ENCODE measurements at regions not wholly inside any gene's neighbourhood (a gene's known extent, or its start where the extent isn't known, plus 50 kb on each side); places are given as distances from the start of the nearest gene placed in this dataset.
"Not testable (repeated sequence)": the region's sequence is repeated elsewhere in the genome, so short reads cannot be mapped to it uniquely, and the experiment has no call there.

- Histone ChIP-seq H3K9ac (ENCODE audit: low read length) (no peak overlapping the region), H3K27me3 (ENCODE audit: control insufficient read depth, insufficient read depth, low read length) (peaks cover 3% of the 10 kb centered on the region), H3K36me3 (ENCODE audit: control insufficient read depth, insufficient read depth, low read length) (no peaks in the 10 kb centered on the region), H3K4me3 (ENCODE audit: low read length) (no peak overlapping the region), H3K4me1 (ENCODE audit: control insufficient read depth, insufficient read depth, low read length) (no peaks in the 10 kb centered on the region), H3K27ac (ENCODE audit: low read depth, low read length) (no peak overlapping the region)
Measured at GRCh38 chr1:29413661-29414060, 177.3 kb downstream of the PTPRU start.

GRCh38 chr1:29412591-29412990 is 176.3 kb downstream of the PTPRU start:
- Histone ChIP-seq H3K4me1 (ENCODE audit: control insufficient read depth, insufficient read depth, low read length) (no peaks in the 10 kb centered on the region), H3K27ac (ENCODE audit: low read depth, low read length) (no peak overlapping the region), H3K36me3 (ENCODE audit: control insufficient read depth, insufficient read depth, low read length) (no peaks in the 10 kb centered on the region), H3K27me3 (ENCODE audit: control insufficient read depth, insufficient read depth, low read length) (peaks cover 3% of the 10 kb centered on the region), H3K9ac (ENCODE audit: low read length) (no peak overlapping the region), H3K4me3 (ENCODE audit: low read length) (no peak overlapping the region)

GRCh38 chr1:29410476-29410875 is 174.2 kb downstream of the PTPRU start:
- Histone ChIP-seq H3K27ac (ENCODE audit: low read depth, low read length) (no peak overlapping the region), H3K27me3 (ENCODE audit: control insufficient read depth, insufficient read depth, low read length) (peaks cover 3% of the 10 kb centered on the region), H3K9ac (ENCODE audit: low read length) (no peak overlapping the region), H3K4me1 (ENCODE audit: control insufficient read depth, insufficient read depth, low read length) (no peaks in the 10 kb centered on the region), H3K36me3 (ENCODE audit: control insufficient read depth, insufficient read depth, low read length) (no peaks in the 10 kb centered on the region), H3K4me3 (ENCODE audit: low read length) (no peak overlapping the region)

GRCh38 chr1:29409616-29410015 is 173.3 kb downstream of the PTPRU start:
- H3K36me3 ChIP-seq (ENCODE audit: control insufficient read depth, insufficient read depth, low read length) = no peaks in the 10 kb centered on the region
- no peaks in the 10 kb centered on the region for H3K4me1 ChIP-seq (ENCODE audit: control insufficient read depth, insufficient read depth, low read length)
- no peak overlapping the region for H3K27ac ChIP-seq (ENCODE audit: low read depth, low read length)
- H3K27me3 ChIP-seq (ENCODE audit: control insufficient read depth, insufficient read depth, low read length) = peaks cover 3% of the 10 kb centered on the region
- H3K4me3 ChIP-seq (ENCODE audit: low read length) = no peak overlapping the region
- no peak overlapping the region for H3K9ac ChIP-seq (ENCODE audit: low read length)

- Histone ChIP-seq H3K36me3 (ENCODE audit: control insufficient read depth, insufficient read depth, low read length) (no peaks in the 10 kb centered on the region), H3K4me1 (ENCODE audit: control insufficient read depth, insufficient read depth, low read length) (no peaks in the 10 kb centered on the region), H3K27ac (ENCODE audit: low read depth, low read length) (no peak overlapping the region), H3K27me3 (ENCODE audit: control insufficient read depth, insufficient read depth, low read length) (no peaks in the 10 kb centered on the region), H3K9ac (ENCODE audit: low read length) (no peak overlapping the region), H3K4me3 (ENCODE audit: low read length) (no peak overlapping the region)
Measured at GRCh38 chr1:29408831-29409605, 172.7 kb downstream of the PTPRU start.

- no peak overlapping the region for H3K4me3 ChIP-seq (ENCODE audit: low read length)
- no peaks in the 10 kb centered on the region for H3K27me3 ChIP-seq (ENCODE audit: control insufficient read depth, insufficient read depth, low read length)
- no peaks in the 10 kb centered on the region for H3K4me1 ChIP-seq (ENCODE audit: control insufficient read depth, insufficient read depth, low read length)
- no peak overlapping the region for H3K9ac ChIP-seq (ENCODE audit: low read length)
- H3K27ac ChIP-seq (ENCODE audit: low read depth, low read length) = no peak overlapping the region
- H3K36me3 ChIP-seq (ENCODE audit: control insufficient read depth, insufficient read depth, low read length) = no peaks in the 10 kb centered on the region
Measured at GRCh38 chr1:29406814-29407213, 170.5 kb downstream of the PTPRU start.

GRCh38 chr1:29400203-29400602 is 163.9 kb downstream of the PTPRU start:
- not testable (repeated sequence) for H3K36me3 ChIP-seq (ENCODE audit: control insufficient read depth, insufficient read depth, low read length); H3K27me3 ChIP-seq (ENCODE audit: control insufficient read depth, insufficient read depth, low read length); H3K4me3 ChIP-seq (ENCODE audit: low read length); H3K4me1 ChIP-seq (ENCODE audit: control insufficient read depth, insufficient read depth, low read length); H3K9ac ChIP-seq (ENCODE audit: low read length); H3K27ac ChIP-seq (ENCODE audit: low read depth, low read length)

- Histone ChIP-seq H3K36me3 (ENCODE audit: control insufficient read depth, insufficient read depth, low read length) (no peaks in the 10 kb centered on the region), H3K27me3 (ENCODE audit: control insufficient read depth, insufficient read depth, low read length) (no peaks in the 10 kb centered on the region), H3K4me1 (ENCODE audit: control insufficient read depth, insufficient read depth, low read length) (no peaks in the 10 kb centered on the region), H3K9ac (ENCODE audit: low read length) (no peak overlapping the region), H3K4me3 (ENCODE audit: low read length) (no peak overlapping the region), H3K27ac (ENCODE audit: low read depth, low read length) (no peak overlapping the region)
Measured at GRCh38 chr1:29399465-29399864, 163.1 kb downstream of the PTPRU start.

GRCh38 chr1:29398431-29398830 is 162.1 kb downstream of the PTPRU start:
- Histone ChIP-seq H3K36me3 (ENCODE audit: control insufficient read depth, insufficient read depth, low read length) (no peaks in the 10 kb centered on the region), H3K4me3 (ENCODE audit: low read length) (no peak overlapping the region), H3K27me3 (ENCODE audit: control insufficient read depth, insufficient read depth, low read length) (no peaks in the 10 kb centered on the region), H3K27ac (ENCODE audit: low read depth, low read length) (no peak overlapping the region), H3K4me1 (ENCODE audit: control insufficient read depth, insufficient read depth, low read length) (no peaks in the 10 kb centered on the region), H3K9ac (ENCODE audit: low read length) (no peak overlapping the region)

- Histone ChIP-seq H3K9ac (ENCODE audit: low read length) (no peak overlapping the region), H3K27ac (ENCODE audit: low read depth, low read length) (no peak overlapping the region), H3K4me3 (ENCODE audit: low read length) (no peak overlapping the region), H3K36me3 (ENCODE audit: control insufficient read depth, insufficient read depth, low read length) (no peaks in the 10 kb centered on the region), H3K27me3 (ENCODE audit: control insufficient read depth, insufficient read depth, low read length) (no peaks in the 10 kb centered on the region), H3K4me1 (ENCODE audit: control insufficient read depth, insufficient read depth, low read length) (no peaks in the 10 kb centered on the region)
Measured at GRCh38 chr1:29397981-29398380, 161.7 kb downstream of the PTPRU start.

GRCh38 chr1:29397256-29397590 is 160.9 kb downstream of the PTPRU start:
- no peaks in the 10 kb centered on the region for H3K4me1 ChIP-seq (ENCODE audit: control insufficient read depth, insufficient read depth, low read length)
- no peak overlapping the region for H3K9ac ChIP-seq (ENCODE audit: low read length)
- no peaks in the 10 kb centered on the region for H3K36me3 ChIP-seq (ENCODE audit: control insufficient read depth, insufficient read depth, low read length)
- H3K27me3 ChIP-seq (ENCODE audit: control insufficient read depth, insufficient read depth, low read length) = no peaks in the 10 kb centered on the region
- no peak overlapping the region for H3K27ac ChIP-seq (ENCODE audit: low read depth, low read length)
- H3K4me3 ChIP-seq (ENCODE audit: low read length) = no peak overlapping the region

- Histone ChIP-seq H3K4me3 (ENCODE audit: low read length) (no peak overlapping the region), H3K27me3 (ENCODE audit: control insufficient read depth, insufficient read depth, low read length) (no peaks in the 10 kb centered on the region), H3K4me1 (ENCODE audit: control insufficient read depth, insufficient read depth, low read length) (no peaks in the 10 kb centered on the region), H3K27ac (ENCODE audit: low read depth, low read length) (no peak overlapping the region), H3K36me3 (ENCODE audit: control insufficient read depth, insufficient read depth, low read length) (no peaks in the 10 kb centered on the region), H3K9ac (ENCODE audit: low read length) (no peak overlapping the region)
Measured at GRCh38 chr1:29396438-29397255, 160.3 kb downstream of the PTPRU start.
